Cardiac septum (tissue), 1 donor: ENCODE measurements at regions not wholly inside any gene's neighbourhood (a gene's known extent, or its start where the extent isn't known, plus 50 kb on each side); places are given as distances from the start of the nearest gene placed in this dataset.
"Not testable (repeated sequence)": the region's sequence is repeated elsewhere in the genome, so short reads cannot be mapped to it uniquely, and the experiment has no call there.

Experiments used
- DNase-seq: peaks from one replicate; pipeline ENCODE4 v3.0.0-alpha.2; 2020; ENCODE audit warnings: low spot score
- intact Hi-C: fragments of 100-400 bp; cut with DNase I; formaldehyde crosslinking; loops from one replicate; pipeline ENCODE4 v1.14.0; 2022
- donor health status: DM: no; HTN: no; CAD: no.

DNA sequence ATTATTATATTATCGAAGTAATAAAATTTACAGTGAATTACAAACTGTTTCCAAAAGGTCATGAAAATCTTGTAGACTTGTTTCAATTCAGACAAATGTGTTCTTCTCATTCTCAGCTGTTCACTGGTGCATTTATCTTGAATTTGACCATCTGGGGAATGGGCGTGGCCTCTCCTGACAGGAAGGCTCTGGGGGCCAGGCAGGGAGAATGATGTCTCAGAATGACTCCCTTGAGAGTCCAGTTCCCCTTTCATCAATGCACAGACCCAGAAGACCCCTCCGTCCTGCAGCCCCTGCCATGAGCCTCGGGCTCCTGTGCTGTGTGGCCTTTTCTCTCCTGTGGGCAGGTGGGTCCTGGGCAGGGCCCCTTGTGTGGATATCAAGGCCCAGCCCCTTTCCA is 229.7 kb upstream of the PRSS58 start:
- DNase-seq, intact Hi-C loops: not testable (repeated sequence)

DNA sequence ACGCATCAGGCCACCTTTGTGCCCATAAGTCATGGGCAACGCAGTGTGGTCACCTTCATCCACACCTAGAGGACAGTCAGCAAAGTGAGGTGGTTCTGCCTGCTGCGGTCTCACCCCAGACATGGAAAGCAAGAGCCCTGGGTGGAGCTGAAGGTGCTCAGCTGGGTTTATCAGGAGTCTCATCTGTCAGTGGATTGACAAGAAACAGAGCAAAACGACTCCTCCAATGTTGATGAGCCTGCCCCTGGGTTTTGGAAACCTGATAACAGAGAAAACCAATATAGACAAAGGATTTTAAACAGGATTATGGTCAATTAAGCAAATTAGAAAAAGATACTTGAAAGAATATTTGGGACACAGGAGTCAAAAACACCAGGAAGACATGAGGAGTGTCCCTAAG is 229.3 kb upstream of the PRSS58 start:
- no peak for DNase-seq
- intact Hi-C loops = no loop called here

DNA sequence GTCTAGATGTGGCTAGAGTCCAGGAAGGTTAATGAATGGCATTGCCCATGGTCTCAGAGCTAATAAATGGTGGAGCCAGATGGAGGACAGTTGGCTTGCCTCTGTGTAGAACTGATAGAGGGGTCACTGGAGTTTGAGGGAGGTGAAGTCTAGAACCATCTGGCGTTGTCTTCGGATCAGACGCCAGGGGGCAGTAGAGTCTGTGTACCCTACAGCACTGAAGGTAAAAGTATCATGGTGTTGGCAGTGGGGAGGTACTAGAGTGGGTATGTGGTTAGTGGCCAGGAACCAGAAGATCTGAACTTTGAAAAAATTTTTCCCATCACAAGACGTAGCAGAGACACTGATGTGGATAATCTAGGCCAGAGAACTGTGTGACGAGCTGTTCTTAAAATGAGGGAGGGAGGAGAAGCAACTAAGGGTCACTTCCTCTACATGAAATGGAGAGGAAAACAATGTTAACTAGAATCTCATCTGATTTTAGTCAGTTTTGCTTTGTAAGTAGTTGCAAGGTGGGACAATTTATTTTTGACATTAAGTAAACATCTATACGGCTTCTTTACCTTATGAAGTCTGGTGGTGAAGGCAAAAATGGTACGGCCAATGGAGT is 227.9 kb upstream of the PRSS58 start:
- intact Hi-C loops = no loop called here
- DNase-seq = no peak

DNA sequence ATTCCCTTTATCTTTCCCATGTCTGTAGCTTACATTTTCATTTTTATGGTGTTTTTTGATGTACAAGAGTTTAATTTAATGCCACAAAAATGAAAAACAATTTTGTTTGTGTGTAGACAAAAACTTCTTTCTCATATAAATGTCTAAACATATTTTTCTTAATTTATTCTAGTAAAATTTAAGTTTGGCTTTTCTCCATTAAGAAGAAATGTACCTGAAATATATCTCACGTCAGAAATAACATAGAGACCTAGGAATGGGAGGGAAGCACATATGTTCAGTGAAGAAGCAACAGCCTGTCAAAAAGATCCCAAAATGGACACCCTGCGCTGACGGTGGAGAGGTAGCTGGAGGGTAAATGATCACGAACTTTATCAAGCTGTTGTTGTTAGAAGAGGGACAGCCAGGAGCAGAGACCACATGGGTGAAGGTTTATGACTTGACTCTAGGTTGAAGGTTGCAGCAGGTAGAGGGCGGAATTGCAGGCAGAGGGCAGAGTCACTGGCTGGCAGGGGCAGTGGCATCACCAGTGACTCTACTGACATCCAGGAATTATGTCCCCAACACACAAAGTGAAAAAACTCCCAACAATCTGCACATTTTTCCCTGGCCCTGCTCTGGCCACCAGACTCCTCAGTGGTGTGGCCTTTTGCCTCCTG is 225.9 kb upstream of the PRSS58 start:
- intact Hi-C loops = no loop called here

DNA sequence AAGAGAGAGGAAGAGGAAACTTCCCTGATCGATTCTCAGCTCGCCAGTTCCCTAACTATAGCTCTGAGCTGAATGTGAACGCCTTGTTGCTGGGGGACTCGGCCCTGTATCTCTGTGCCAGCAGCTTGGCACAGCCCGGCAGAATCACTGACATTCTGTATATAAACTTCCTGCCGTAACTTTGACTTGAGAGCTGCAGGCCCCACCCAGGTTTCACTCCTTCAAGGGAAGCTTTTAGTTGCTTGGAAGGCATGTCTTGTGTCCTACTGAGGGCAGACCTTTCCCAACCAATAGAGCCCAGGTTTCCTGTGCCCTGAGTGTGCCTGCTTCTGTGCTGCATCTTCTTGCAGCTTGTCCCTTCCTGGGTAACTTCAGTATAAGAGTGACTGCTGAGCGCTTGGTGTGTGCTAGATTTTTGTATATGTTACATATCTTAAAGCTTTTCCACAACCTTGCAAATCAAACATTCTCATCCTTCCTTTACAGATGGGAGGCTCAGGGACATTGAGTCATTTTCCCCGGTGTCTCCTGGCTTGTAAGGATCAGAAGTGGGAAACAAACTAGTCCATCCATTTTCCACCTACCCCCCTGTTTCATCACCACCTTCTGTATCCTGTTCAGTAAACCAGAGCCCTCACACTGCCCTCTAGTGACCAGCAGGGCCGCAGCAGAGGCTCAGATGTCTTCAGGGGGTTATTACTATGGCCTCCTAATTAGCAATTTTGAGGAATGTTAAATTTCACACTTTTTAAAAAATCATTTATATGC is 225.2 kb upstream of the PRSS58 start:
- no peak for DNase-seq
- intact Hi-C loops = no loop called here

More for the DNA sequence above, 225.9 kb upstream of the PRSS58 start:
- DNase-seq = no peak

DNA sequence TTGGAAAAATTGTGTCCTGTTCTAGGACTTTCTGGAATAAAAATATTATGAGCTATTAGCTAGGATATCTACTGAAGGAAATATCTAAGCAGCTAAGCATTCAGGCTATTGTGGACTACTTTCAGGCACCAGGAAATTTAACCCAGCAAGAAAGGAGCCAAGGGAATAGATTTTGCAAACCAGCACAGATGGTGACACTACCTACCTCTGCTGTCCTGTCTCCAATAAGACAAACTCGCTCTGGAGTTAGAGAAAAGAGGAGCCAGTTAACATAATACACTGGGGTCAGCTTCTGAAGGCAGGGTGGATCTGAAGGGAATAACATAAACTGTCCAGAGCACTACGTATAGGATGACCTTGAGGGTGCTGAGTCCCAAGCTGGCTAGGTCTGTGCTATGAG is 223.7 kb upstream of the PRSS58 start:
- DNase-seq = no peak
- intact Hi-C loops = no loop called here

DNA sequence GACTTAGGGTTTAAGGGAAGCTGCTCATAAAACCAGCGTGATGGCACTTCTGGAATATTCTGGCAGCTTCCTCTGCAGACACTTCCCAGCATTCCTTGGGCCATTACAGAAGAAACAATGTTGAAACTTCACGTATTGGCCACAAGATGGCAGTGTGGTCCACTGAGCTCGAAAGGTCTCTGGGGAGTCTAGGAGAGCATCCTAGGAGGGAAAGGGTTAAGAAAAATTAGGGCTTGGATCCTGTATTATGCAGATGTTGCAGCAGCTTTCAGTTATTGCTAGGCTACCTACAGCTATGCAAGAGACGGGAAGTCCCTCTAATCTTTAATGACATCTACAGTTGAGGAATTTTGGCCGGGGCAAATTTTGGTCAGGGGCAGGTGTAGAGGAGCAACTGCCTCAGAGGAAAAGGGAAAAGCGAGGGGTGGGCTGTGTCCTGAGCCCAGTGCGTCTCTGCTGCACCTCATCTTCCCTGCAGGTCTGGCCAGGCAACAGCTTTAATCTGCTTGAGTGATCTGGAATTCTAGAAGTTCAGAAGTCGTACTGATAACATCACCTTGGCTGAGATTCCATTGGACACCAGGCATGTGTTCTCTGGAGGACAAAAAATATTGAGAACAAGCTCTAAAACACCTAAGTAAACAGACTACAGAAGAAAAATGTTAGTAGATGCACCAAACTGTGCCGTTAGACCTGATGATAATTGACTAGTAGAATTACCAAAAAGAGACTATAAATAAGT is 220.8 kb upstream of the PRSS58 start:
- intact Hi-C loops = no loop called here
- DNase-seq = no peak

DNA sequence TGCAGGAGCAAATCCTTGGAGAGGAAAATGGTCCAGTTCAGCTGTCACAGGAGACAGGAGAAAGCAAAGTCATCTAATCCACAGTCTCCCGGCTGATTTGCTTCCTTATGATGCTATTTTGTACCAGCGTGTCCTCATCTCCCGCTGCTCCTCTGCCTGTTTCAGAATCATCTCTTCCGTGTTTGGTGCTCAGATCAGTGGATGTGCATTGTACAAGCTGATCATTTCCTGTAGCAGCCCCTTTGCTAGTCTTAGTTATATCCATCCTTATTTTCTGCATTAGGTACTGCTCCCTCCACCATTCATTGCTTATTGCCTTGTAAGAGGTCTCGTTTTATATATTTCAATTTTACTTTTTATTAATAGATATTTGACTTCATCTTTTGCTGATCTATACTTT is 219.9 kb upstream of the PRSS58 start:
- DNase-seq, intact Hi-C loops: not testable (repeated sequence)

DNA sequence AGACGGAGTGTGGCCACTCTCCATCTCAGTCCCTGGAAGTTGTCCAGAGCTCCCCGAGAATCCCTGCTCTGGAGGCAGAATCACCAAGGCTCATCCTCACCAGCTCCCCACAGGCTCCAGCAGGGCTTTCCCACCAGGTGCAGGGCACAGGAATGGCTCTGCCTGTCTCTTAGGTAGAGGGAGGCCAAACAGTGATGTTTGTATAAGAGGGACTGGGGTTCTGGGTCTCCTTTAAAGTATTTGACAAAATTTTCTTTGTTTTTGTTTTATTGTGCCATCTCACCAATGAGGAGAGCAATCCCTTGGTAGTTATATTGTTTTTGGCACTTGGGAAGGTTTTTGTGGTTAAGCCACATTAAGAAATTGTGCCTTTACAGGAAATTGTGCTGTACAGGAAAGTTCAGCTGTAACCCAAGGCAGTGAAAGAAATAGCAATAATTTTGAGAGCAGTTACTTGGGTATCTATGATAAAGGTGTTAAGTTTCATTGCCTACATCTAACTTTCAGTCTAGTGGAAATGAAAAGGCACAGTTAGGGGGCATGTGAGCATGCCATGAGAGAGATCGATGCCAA is 219.3 kb upstream of the PRSS58 start:
- intact Hi-C loops = no loop called here
- no peak for DNase-seq

DNA sequence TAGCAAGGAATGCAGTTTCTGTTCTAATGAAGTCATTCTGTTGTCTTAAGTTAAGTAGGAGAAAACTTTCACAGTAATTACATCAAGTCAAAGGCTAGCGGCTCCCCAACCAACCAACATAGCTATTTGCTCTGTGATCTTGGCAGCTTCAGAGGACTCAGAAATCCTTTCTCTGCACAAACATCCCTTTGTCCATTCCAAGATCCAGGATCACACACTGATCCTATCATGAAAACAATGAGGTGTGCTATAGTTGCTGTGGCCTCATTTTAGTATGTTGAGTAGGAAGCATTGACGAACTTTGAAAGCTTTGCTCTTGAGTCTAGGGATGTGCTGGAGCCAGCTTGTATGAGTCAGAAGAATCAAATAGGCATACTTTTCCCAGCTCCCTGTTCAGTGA is 218.2 kb upstream of the PRSS58 start:
- intact Hi-C loops = no loop called here
- no peak for DNase-seq

DNA sequence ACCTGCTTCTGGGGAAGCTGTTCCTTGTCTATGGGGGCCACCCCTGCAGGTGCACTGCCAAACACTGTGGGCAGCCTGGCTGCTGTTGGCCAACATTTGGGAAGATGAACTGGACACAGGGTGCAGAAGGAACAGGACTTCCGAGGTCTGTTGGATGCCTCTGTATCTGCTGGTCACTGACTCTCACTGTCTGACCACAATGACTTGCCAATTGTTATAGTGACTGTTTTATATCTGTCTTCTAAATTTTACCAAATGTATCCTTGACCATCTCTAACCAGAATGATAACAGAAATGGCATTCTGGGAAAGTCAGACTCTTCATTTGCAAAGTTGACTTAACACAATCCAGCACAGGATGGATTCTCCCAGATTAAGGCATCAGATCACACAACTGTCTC is 214.0 kb upstream of the PRSS58 start:
- intact Hi-C loops = no loop called here

DNA sequence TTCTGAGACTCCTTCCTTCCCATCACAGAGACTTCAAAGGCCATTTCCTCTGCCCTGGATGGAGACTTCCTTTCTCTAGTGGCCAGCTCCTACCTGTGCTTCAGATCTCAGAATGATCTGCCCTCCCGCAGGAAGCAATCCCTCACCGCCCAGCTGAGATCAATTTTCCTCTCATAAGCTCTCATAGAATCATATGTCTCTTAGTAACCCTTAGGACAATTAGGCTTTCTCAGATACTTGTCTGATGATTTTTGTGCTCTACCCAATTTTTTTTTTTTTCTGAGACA is 212.6 kb upstream of the PRSS58 start:
- no peak for DNase-seq
- intact Hi-C loops = no loop called here

More for the DNA sequence above, 214.0 kb upstream of the PRSS58 start:
- DNase-seq = no peak

DNA sequence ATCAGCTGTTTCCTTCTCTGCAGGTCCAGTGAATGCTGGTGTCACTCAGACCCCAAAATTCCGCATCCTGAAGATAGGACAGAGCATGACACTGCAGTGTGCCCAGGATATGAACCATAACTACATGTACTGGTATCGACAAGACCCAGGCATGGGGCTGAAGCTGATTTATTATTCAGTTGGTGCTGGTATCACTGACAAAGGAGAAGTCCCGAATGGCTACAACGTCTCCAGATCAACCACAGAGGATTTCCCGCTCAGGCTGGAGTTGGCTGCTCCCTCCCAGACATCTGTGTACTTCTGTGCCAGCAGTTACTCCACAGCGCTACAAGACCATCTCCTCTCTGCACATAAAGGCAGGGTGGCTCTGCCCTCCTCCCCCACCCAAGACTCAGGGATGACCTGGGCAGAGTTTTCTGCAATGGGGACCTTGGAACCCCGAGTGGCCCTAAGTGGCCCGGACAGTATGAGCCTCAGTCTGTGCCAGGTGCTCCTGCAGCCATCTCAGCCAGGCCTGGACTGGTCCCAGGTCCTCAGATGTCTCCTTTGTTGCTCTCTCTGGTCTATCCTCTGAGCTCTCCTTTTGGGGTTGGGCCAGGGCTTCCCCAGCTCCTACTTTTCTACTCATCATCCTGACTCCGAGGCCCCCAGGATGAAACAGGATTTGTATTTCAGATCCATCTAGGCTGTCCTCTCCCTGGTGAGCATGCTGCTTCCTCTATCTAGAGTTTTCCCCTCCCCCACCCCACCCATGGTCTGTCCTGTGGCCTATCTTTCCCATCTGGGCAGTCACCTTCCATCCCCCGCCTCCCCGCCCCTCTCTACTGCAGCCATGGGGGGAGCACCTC is 212.1 kb upstream of the PRSS58 start:
- no peak for DNase-seq
- intact Hi-C loops = no loop called here

DNA sequence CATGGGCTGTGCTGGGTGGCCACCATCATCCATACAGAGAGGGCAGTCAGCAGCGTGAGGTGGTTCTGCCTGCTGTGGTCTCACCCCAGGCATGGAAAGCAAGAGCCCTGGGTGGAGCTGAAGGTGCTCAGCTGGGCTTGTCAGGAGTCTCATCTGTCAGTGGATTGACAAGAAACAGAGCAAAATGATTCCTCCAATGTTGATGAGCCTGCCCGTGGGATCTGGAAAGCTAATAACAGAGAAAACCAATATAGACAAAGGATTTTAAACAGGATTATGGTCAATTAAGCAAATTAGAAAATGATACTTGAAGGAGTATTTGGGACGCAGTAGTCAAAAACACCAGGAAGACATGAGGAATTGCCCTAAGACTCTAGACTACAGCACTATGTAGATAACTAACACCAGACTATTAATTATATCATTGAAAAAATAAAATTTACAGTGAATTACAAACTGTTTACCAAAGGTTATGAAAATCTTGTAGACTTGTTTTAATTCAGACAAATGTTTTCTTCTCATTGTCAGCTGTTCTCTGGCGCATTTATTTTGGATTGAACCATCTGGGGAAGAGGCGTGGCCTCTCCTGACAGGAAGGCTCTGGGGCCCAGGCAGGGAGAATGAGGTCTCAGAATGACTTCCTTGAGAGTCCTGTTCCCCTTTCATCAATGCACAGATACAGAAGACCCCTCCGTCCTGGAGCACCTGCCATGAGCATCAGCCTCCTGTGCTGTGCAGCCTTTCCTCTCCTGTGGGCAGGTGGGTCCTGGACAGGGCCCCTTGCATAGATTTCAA is 211.2 kb upstream of the PRSS58 start:
- DNase-seq = no peak
- intact Hi-C loops = no loop called here

DNA sequence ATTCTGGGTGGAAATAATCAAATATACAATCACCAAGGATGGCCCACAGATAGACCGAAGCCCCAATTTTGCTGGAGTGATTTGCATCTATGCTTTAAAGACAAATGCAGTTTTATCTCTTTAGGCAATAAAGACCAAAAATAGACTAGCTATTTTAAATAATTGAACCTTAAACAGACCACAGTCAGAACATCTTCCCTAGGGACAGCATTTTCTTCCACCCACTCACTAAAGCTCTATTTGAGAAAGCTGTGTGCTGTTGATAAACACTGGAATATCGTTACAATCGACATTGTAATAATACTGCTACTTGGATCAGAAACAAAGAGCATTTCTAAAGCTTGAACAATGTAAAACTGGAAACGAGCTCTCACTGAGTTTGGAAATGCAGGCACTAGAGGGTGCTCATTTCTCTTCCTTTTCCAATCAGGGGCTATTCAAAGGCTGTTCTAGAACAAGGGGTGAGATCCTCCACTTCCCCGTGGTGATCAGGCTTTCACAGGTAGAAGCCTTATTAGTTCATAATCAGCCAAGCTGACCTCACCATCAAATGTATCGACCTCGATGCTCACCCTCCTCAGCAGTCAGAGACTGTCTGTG is 209.3 kb upstream of the PRSS58 start:
- DNase-seq, intact Hi-C loops: not testable (repeated sequence)

DNA sequence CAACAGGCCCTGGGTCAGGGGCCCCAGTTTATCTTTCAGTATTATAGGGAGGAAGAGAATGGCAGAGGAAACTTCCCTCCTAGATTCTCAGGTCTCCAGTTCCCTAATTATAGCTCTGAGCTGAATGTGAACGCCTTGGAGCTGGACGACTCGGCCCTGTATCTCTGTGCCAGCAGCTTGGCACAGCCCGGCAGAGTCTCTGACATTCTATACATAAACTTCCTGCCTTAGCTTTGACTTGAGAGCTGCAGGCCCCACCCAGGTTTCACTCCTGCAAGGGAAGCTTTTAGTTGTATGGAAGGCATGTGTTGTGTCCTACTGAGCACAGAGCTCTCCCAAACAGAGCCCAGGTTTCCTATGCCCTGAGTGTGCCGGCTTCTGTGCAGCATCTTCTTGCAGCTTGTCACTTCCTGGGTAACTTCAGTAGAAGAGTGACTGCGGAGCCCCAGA is 205.6 kb upstream of the PRSS58 start:
- intact Hi-C loops = no loop called here
- no peak for DNase-seq

DNA sequence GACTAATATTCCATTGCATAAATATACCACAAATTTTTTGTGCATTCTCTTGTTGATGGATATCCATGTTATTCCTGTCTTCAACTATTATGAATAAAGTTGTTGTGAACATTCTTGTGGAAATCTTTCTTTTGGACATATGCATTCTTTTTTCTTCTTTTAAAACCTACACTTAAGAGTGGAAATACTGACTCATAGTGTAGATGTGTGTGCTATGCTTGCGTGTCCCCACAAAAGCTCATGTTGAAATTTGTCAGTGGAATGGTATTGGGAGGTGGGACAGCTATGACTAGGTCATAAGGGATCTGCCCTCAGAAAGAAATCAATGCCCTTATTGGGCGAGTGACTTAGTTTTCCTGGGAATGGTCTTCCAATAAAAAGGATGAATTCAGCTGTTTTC is 203.6 kb upstream of the PRSS58 start:
- intact Hi-C loops = no loop called here
- no peak for DNase-seq
